ENCODE measurements at regions not wholly inside any gene's neighbourhood (a gene's known extent, or its start where the extent isn't known, plus 50 kb on each side); places are given as distances from the start of the nearest gene placed in this dataset.

DNA sequence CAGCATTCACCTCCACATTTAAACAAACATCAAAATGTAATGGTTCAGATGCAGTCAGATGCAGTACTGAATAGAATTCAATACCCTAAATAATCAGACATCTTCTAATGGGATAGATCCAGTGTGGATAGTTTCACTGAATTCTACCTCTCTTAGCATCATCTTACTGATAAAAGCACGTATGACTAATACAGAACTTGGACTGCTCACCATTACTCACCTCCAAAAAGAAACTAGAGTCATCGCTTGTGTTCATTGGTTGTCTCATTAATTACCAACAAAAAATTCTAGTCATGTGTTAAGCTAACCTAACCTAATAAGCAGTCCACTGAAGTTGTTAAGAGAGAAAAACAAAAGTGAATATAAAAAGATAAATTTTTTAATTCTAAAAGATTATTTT, 165.9 kb upstream of the IRAK1BP1 start:
- H3K27ac Mint-ChIP-seq, result no peak overlapping the region
- H3K4me3 Mint-ChIP-seq, result no peak overlapping the region
- Histone ChIP-seq H3K4me1 (ENCODE audit: insufficient read depth) (no peaks in the 10 kb centered on the region), H2AFZ (no peak overlapping the region), H3K36me3 (ENCODE audit: insufficient read depth) (no peaks in the 10 kb centered on the region), H3K4me3 (no peak overlapping the region), H3K79me2 (replicated peaks; ENCODE audit: insufficient read depth) (no peaks in the 10 kb centered on the region), H4K20me1 (replicated peaks; ENCODE audit: insufficient read depth) (no peaks in the 10 kb centered on the region), H3F3A (replicated peaks; ENCODE audit: low read depth) (no peaks in the 10 kb centered on the region), H3K27me3 (ENCODE audit: insufficient read depth) (no peaks in the 10 kb centered on the region), H3K4me2 (no peak overlapping the region), H3K9me2 (ENCODE audit: insufficient read depth) (0 out of 2 replicates have a peak, but pooled peaks cover 5% of the 10 kb centered on the region), H3K27ac (ENCODE audit: low read depth) (no peak overlapping the region)
- no peaks in the 10 kb centered on the region; the same call in 2 of the 3 replicates for H3K9me3 Mint-ChIP-seq
- DNase-seq (ENCODE audit: low spot score) (no peak), ATAC-seq (no peak)
- no peaks in the 10 kb centered on the region for H3K4me1 Mint-ChIP-seq
- no peaks in the 10 kb centered on the region for H3K27me3 Mint-ChIP-seq (ENCODE audit: insufficient read depth, low read depth, poor library complexity)
- no peaks in the 10 kb centered on the region for H3K36me3 Mint-ChIP-seq (ENCODE audit: low read depth)
- TF ChIP-seq ZNF462 (CRISPR knock-in tag; IDR thresholded peaks at IDR 0.05) (no peak), CREB1 (CRISPR knock-in tag; IDR thresholded peaks at IDR 0.05; ENCODE audit: low read depth) (no peak)
- TF ChIP-seq, protein P1, sequence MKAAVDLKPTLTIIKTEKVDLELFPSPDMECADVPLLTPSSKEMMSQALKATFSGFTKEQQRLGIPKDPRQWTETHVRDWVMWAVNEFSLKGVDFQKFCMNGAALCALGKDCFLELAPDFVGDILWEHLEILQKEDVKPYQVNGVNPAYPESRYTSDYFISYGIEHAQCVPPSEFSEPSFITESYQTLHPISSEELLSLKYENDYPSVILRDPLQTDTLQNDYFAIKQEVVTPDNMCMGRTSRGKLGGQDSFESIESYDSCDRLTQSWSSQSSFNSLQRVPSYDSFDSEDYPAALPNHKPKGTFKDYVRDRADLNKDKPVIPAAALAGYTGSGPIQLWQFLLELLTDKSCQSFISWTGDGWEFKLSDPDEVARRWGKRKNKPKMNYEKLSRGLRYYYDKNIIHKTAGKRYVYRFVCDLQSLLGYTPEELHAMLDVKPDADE (IDR thresholded peaks at IDR 0.05), result no peak

DNA sequence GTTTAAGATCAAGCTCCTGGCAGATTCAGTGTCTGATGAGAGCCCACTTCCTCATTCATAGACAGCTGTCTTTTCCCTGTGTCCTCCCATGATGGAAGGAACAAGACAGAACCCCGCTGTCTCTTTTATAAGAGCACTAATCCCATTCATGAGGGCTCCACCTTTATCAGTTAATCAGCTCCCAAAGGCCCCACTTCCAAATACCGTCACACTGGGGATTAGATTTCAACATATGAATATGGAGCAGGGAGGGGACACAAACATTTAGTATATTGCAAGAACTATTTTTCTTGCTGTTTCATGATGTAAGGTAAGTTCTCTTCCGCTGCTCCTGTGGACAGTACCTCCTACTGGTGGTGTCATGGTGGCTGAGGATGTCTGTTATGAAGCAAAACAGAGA, 158.3 kb upstream of the IRAK1BP1 start:
- no peaks in the 10 kb centered on the region for H3K9me3 Mint-ChIP-seq
- H2AFZ ChIP-seq, result peak overlapping the region; percentile 63; the same call in 1 of the 2 replicates
- H3K27me3 ChIP-seq (ENCODE audit: insufficient read depth), result no peaks in the 10 kb centered on the region
- no peaks in the 10 kb centered on the region for H3K36me3 ChIP-seq (ENCODE audit: insufficient read depth)
- no peaks in the 10 kb centered on the region for H3K79me2 ChIP-seq (replicated peaks; ENCODE audit: insufficient read depth)
- no peak overlapping the region for H3K4me3 Mint-ChIP-seq
- no peaks in the 10 kb centered on the region for H3K27me3 Mint-ChIP-seq (ENCODE audit: insufficient read depth, low read depth, poor library complexity)
- no peaks in the 10 kb centered on the region for H3K9me2 ChIP-seq (ENCODE audit: insufficient read depth)
- H3K4me2 ChIP-seq, result no peak overlapping the region
- no peak overlapping the region for H3K27ac ChIP-seq (ENCODE audit: low read depth)
- DNase-seq (ENCODE audit: low spot score), result peak; percentile 2
- H3K4me1 Mint-ChIP-seq, result peaks cover 2% of the 10 kb centered on the region; the same call in 2 of the 3 replicates
- TF ChIP-seq ZNF114 (CRISPR knock-in tag; IDR thresholded peaks at IDR 0.05), result no peak
- peak in 1 of 2 experiments; percentile 19; a peak in 1 of 4 replicates for TF ChIP-seq CTCF (conservative IDR thresholded peaks at IDR 0.05; ENCODE audit: low read depth in 2 of 2)
- ATAC-seq, result no peak
- no peaks in the 10 kb centered on the region for H3F3A ChIP-seq (replicated peaks; ENCODE audit: low read depth)
- H3K4me3 ChIP-seq, result no peak overlapping the region
- no peaks in the 10 kb centered on the region for H3K36me3 Mint-ChIP-seq (ENCODE audit: low read depth)
- H4K20me1 ChIP-seq (replicated peaks; ENCODE audit: insufficient read depth), result no peaks in the 10 kb centered on the region
- H3K4me1 ChIP-seq (ENCODE audit: insufficient read depth), result no peaks in the 10 kb centered on the region
- peak overlapping the region; percentile 60; the same call in 1 of the 2 replicates for H3K27ac Mint-ChIP-seq

All from GM23338 (cell line).